ENCODE measurements at regions not wholly inside any gene's neighbourhood (a gene's known extent, or its start where the extent isn't known, plus 50 kb on each side); places are given as distances from the start of the nearest gene placed in this dataset.

- DNase-seq, result no peak
These were observed 719.0 kb downstream of the TBC1D32 start for GRCh38 chr6:120615238-120615637.

- DNase-seq, result no peak
These were observed 719.6 kb downstream of the TBC1D32 start for GRCh38 chr6:120614723-120615122.

GRCh38 chr6:120608826-120609225, 725.5 kb downstream of the TBC1D32 start:
- DNase-seq, result no peak

GRCh38 chr6:120606743-120607142, 727.5 kb downstream of the TBC1D32 start:
- DNase-seq, result no peak

GRCh38 chr6:120604510-120604909, 729.8 kb downstream of the TBC1D32 start:
- DNase-seq, result no peak

- DNase-seq, result no peak
These were observed 743.7 kb downstream of the TBC1D32 start for GRCh38 chr6:120590611-120591010.

- DNase-seq, result no peak
These were observed 745.9 kb downstream of the TBC1D32 start for GRCh38 chr6:120588424-120588823.

- no peak for DNase-seq
These were observed 746.9 kb downstream of the TBC1D32 start for GRCh38 chr6:120587381-120587780.

- no peak for DNase-seq
These were observed 750.0 kb downstream of the TBC1D32 start for GRCh38 chr6:120584111-120584760.

- DNase-seq, result no peak
These were observed 758.2 kb downstream of the TBC1D32 start for GRCh38 chr6:120576061-120576460.

GRCh38 chr6:120569714-120570113, 764.6 kb downstream of the TBC1D32 start:
- no peak for DNase-seq

GRCh38 chr6:120564779-120565178, 769.5 kb downstream of the TBC1D32 start:
- no peak for DNase-seq

- DNase-seq, result no peak
These were observed 776.0 kb downstream of the TBC1D32 start for GRCh38 chr6:120558294-120558693.

- DNase-seq, result no peak
These were observed 776.7 kb downstream of the TBC1D32 start for GRCh38 chr6:120557554-120557953.

- DNase-seq, result no peak
These were observed 777.8 kb downstream of the TBC1D32 start for GRCh38 chr6:120556491-120556890.

GRCh38 chr6:120553353-120553752, 780.9 kb downstream of the TBC1D32 start:
- DNase-seq, result no peak

- no peak for DNase-seq
These were observed 788.9 kb downstream of the TBC1D32 start for GRCh38 chr6:120545353-120545752.

- DNase-seq, result no peak
These were observed 799.3 kb downstream of the TBC1D32 start for GRCh38 chr6:120534954-120535353.

GRCh38 chr6:120526576-120526975, 807.7 kb downstream of the TBC1D32 start:
- DNase-seq, result no peak

GRCh38 chr6:120514544-120514943, 819.7 kb downstream of the TBC1D32 start:
- no peak for DNase-seq

GRCh38 chr6:120511712-120512111, 822.6 kb downstream of the TBC1D32 start:
- no peak for DNase-seq

- DNase-seq, result no peak
These were observed 835.6 kb downstream of the TBC1D32 start for GRCh38 chr6:120498711-120499110.

GRCh38 chr6:120496661-120497060, 837.6 kb downstream of the TBC1D32 start:
- no peak for DNase-seq

GRCh38 chr6:120493505-120493904, 840.8 kb downstream of the TBC1D32 start:
- no peak for DNase-seq

- DNase-seq, result no peak
These were observed 844.3 kb downstream of the TBC1D32 start for GRCh38 chr6:120489941-120490340.

Measured in CD4-positive, alpha-beta T cell treated with Interleukin-6 for 4 hours (primary cell).